ENCODE measurements at regions not wholly inside any gene's neighbourhood (a gene's known extent, or its start where the extent isn't known, plus 50 kb on each side); places are given as distances from the start of the nearest gene placed in this dataset.

GRCh38 chr13:81821259-81821658, 1480.3 kb upstream of the SPRY2 start:
- DNase-seq, result no peak
- Histone ChIP-seq H3K36me3 (replicated peaks; ENCODE audit: control insufficient read depth, insufficient read depth, low read length) (no peaks in the 10 kb centered on the region), H3K27me3 (ENCODE audit: control insufficient read depth, insufficient read depth, low read length) (no peaks in the 10 kb centered on the region), H3K4me3 (ENCODE audit: insufficient read depth, low read depth, low read length) (no peak overlapping the region)

GRCh38 chr13:81800433-81800832, 1459.5 kb upstream of the SPRY2 start:
- DNase-seq, result no peak
- Histone ChIP-seq H3K36me3 (replicated peaks; ENCODE audit: control insufficient read depth, insufficient read depth, low read length) (no peaks in the 10 kb centered on the region), H3K27me3 (ENCODE audit: control insufficient read depth, insufficient read depth, low read length) (no peaks in the 10 kb centered on the region), H3K4me3 (ENCODE audit: insufficient read depth, low read depth, low read length) (no peak overlapping the region)

GRCh38 chr13:81795710-81796109, 1454.8 kb upstream of the SPRY2 start:
- no peak for DNase-seq
- Histone ChIP-seq H3K4me3 (ENCODE audit: insufficient read depth, low read depth, low read length) (no peak overlapping the region), H3K27me3 (ENCODE audit: control insufficient read depth, insufficient read depth, low read length) (no peaks in the 10 kb centered on the region), H3K36me3 (replicated peaks; ENCODE audit: control insufficient read depth, insufficient read depth, low read length) (no peaks in the 10 kb centered on the region)

GRCh38 chr13:81791641-81792040, 1450.7 kb upstream of the SPRY2 start:
- no peaks in the 10 kb centered on the region for H3K27me3 ChIP-seq (ENCODE audit: control insufficient read depth, insufficient read depth, low read length)
- H3K36me3 ChIP-seq (replicated peaks; ENCODE audit: control insufficient read depth, insufficient read depth, low read length), result no peaks in the 10 kb centered on the region
- H3K4me3 ChIP-seq (ENCODE audit: insufficient read depth, low read depth, low read length), result no peak overlapping the region
- DNase-seq, result no peak

GRCh38 chr13:81781471-81781870, 1440.5 kb upstream of the SPRY2 start:
- no peak for DNase-seq
- no peaks in the 10 kb centered on the region for H3K36me3 ChIP-seq (replicated peaks; ENCODE audit: control insufficient read depth, insufficient read depth, low read length)
- no peak overlapping the region for H3K4me3 ChIP-seq (ENCODE audit: insufficient read depth, low read depth, low read length)
- H3K27me3 ChIP-seq (ENCODE audit: control insufficient read depth, insufficient read depth, low read length), result no peaks in the 10 kb centered on the region

- no peak for DNase-seq
- Histone ChIP-seq H3K27me3 (ENCODE audit: control insufficient read depth, insufficient read depth, low read length) (no peaks in the 10 kb centered on the region), H3K36me3 (replicated peaks; ENCODE audit: control insufficient read depth, insufficient read depth, low read length) (no peaks in the 10 kb centered on the region), H3K4me3 (ENCODE audit: insufficient read depth, low read depth, low read length) (no peak overlapping the region)
These were observed 1439.0 kb upstream of the SPRY2 start for GRCh38 chr13:81779876-81780275.

- H3K27me3 ChIP-seq (ENCODE audit: control insufficient read depth, insufficient read depth, low read length), result no peaks in the 10 kb centered on the region
- DNase-seq, result no peak
These were observed 1437.4 kb upstream of the SPRY2 start for GRCh38 chr13:81778350-81778749.

GRCh38 chr13:81773263-81773662, 1432.3 kb upstream of the SPRY2 start:
- H3K4me3 ChIP-seq (ENCODE audit: insufficient read depth, low read depth, low read length), result no peak overlapping the region
- H3K36me3 ChIP-seq (replicated peaks; ENCODE audit: control insufficient read depth, insufficient read depth, low read length), result no peaks in the 10 kb centered on the region
- DNase-seq, result no peak
- no peaks in the 10 kb centered on the region for H3K27me3 ChIP-seq (ENCODE audit: control insufficient read depth, insufficient read depth, low read length)

More at GRCh38 chr13:81778350-81778749, 1437.4 kb upstream of the SPRY2 start:
- Histone ChIP-seq H3K36me3 (replicated peaks; ENCODE audit: control insufficient read depth, insufficient read depth, low read length) (no peaks in the 10 kb centered on the region), H3K4me3 (ENCODE audit: insufficient read depth, low read depth, low read length) (no peak overlapping the region)

- H3K27me3 ChIP-seq (ENCODE audit: control insufficient read depth, insufficient read depth, low read length), result no peaks in the 10 kb centered on the region
- no peak overlapping the region for H3K4me3 ChIP-seq (ENCODE audit: insufficient read depth, low read depth, low read length)
- no peak for DNase-seq
- H3K36me3 ChIP-seq (replicated peaks; ENCODE audit: control insufficient read depth, insufficient read depth, low read length), result no peaks in the 10 kb centered on the region
These were observed 1431.0 kb upstream of the SPRY2 start for GRCh38 chr13:81771951-81772350.

- no peak for DNase-seq
- Histone ChIP-seq H3K27me3 (ENCODE audit: control insufficient read depth, insufficient read depth, low read length) (no peaks in the 10 kb centered on the region), H3K36me3 (replicated peaks; ENCODE audit: control insufficient read depth, insufficient read depth, low read length) (no peaks in the 10 kb centered on the region), H3K4me3 (ENCODE audit: insufficient read depth, low read depth, low read length) (no peak overlapping the region)
These were observed 1430.1 kb upstream of the SPRY2 start for GRCh38 chr13:81770868-81771505.

GRCh38 chr13:81762449-81762848, 1421.5 kb upstream of the SPRY2 start:
- DNase-seq, result no peak

GRCh38 chr13:81760316-81760715, 1419.4 kb upstream of the SPRY2 start:
- H3K4me3 ChIP-seq (ENCODE audit: insufficient read depth, low read depth, low read length), result no peak overlapping the region
- no peaks in the 10 kb centered on the region for H3K36me3 ChIP-seq (replicated peaks; ENCODE audit: control insufficient read depth, insufficient read depth, low read length)
- DNase-seq, result no peak
- no peaks in the 10 kb centered on the region for H3K27me3 ChIP-seq (ENCODE audit: control insufficient read depth, insufficient read depth, low read length)

More at GRCh38 chr13:81762449-81762848, 1421.5 kb upstream of the SPRY2 start:
- Histone ChIP-seq H3K27me3 (ENCODE audit: control insufficient read depth, insufficient read depth, low read length) (no peaks in the 10 kb centered on the region), H3K4me3 (ENCODE audit: insufficient read depth, low read depth, low read length) (no peak overlapping the region), H3K36me3 (replicated peaks; ENCODE audit: control insufficient read depth, insufficient read depth, low read length) (no peaks in the 10 kb centered on the region)

- no peak overlapping the region for H3K4me3 ChIP-seq (ENCODE audit: insufficient read depth, low read depth, low read length)
- no peak for DNase-seq
These were observed 1416.5 kb upstream of the SPRY2 start for GRCh38 chr13:81757348-81757970.

GRCh38 chr13:81745391-81745790, 1404.5 kb upstream of the SPRY2 start:
- no peak for DNase-seq
- Histone ChIP-seq H3K4me3 (ENCODE audit: insufficient read depth, low read depth, low read length) (no peak overlapping the region), H3K27me3 (ENCODE audit: control insufficient read depth, insufficient read depth, low read length) (no peaks in the 10 kb centered on the region), H3K36me3 (replicated peaks; ENCODE audit: control insufficient read depth, insufficient read depth, low read length) (no peaks in the 10 kb centered on the region)

More at GRCh38 chr13:81757348-81757970, 1416.5 kb upstream of the SPRY2 start:
- H3K27me3 ChIP-seq (ENCODE audit: control insufficient read depth, insufficient read depth, low read length), result no peaks in the 10 kb centered on the region
- H3K36me3 ChIP-seq (replicated peaks; ENCODE audit: control insufficient read depth, insufficient read depth, low read length), result no peaks in the 10 kb centered on the region

- Histone ChIP-seq H3K4me3 (ENCODE audit: insufficient read depth, low read depth, low read length) (no peak overlapping the region), H3K36me3 (replicated peaks; ENCODE audit: control insufficient read depth, insufficient read depth, low read length) (no peaks in the 10 kb centered on the region), H3K27me3 (ENCODE audit: control insufficient read depth, insufficient read depth, low read length) (no peaks in the 10 kb centered on the region)
- DNase-seq, result no peak
These were observed 1397.4 kb upstream of the SPRY2 start for GRCh38 chr13:81738364-81738763.

Data from H7 (cell line).